ENCODE measurements at regions not wholly inside any gene's neighbourhood (a gene's known extent, or its start where the extent isn't known, plus 50 kb on each side); places are given as distances from the start of the nearest gene placed in this dataset.

DNA sequence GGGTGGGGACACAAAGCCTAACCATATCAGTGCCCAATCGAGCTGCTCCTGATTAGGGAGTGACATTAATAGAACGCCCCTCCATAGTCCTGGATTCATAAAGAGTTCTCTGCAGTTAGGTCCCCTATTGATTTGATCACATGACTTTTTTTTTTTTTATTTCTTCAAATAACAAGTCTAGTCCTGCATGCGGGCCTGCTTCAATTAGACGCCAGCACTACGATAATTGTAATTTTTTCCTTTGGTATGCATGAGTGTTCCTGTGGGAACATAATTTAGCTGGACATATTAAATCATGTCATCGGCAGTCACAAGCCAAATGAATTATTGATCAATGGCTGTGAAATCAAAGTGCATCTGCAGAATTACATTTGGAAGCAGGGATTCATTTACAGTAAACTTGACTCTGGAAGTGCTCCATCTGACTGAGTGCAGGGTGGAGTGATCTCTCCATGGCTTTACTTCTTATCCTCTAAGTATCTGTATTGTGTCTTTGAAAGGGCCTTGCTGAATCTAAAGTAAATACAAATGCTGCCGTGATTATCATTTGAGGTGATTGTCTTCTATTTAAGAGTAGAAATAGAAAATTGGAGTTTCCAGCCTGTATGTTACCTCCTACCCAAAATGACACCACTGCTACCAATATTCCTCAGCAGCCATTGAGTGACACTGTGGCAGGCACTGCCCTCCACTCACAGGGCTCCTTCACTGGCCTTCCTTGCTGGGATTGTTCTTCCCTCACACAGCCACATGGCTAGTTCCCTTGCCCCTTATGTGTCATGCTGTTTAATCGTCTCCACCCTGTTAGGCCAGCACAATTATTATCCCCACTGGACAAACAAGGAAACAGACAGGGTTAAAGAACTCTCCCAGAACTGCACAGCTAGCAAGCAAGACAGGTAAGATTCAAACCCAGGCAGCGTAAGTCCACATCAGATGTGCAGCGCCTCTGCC, 337.4 kb upstream of the ID2 start:
- H3K4ac ChIP-seq (ENCODE audit: low read depth, low read length) = no peak overlapping the region
- H2AFZ ChIP-seq (ENCODE audit: low read length) = no peak overlapping the region
- no peak overlapping the region for H3K9ac ChIP-seq (ENCODE audit: extremely low read depth, insufficient read length, low read length)
- H4K91ac ChIP-seq (ENCODE audit: insufficient read length, low read depth, low read length) = no peak overlapping the region
- H3K23ac ChIP-seq (ENCODE audit: insufficient read length, low read depth, low read length) = no peak overlapping the region
- Mint-ChIP-seq H3K36me3 (ENCODE audit: insufficient read depth in 1 of 3, low read depth in 3 of 3) (peaks cover 0 to 4% (median 0%) of the 10 kb centered on the region in 3 experiments; a peak in 1 of 7 replicates), H3K4me1 (no peaks in the 10 kb centered on the region; a peak in 1 of 4 replicates), H3K9me3 (no peaks in the 10 kb centered on the region; a peak in 1 of 5 replicates), H3K27me3 (ENCODE audit: low read depth) (no peaks in the 10 kb centered on the region), H3K4me3 (no peak overlapping the region), H3K27ac (no peak overlapping the region)
- H3K18ac ChIP-seq (ENCODE audit: insufficient read length, low read depth, low read length) = no peak overlapping the region
- H2BK120ac ChIP-seq (ENCODE audit: low read depth, low read length, poor library complexity, severe bottlenecking) = no peak overlapping the region
- no peaks in the 10 kb centered on the region for H4K20me1 ChIP-seq (ENCODE audit: control insufficient read depth, insufficient read depth, insufficient read length)
- H3K79me1 ChIP-seq (ENCODE audit: insufficient read depth, low read depth, low read length, poor library complexity, severe bottlenecking) = no peaks in the 10 kb centered on the region
- DNase-seq = no peak
- H3K56ac ChIP-seq (ENCODE audit: insufficient read length, low read depth, low read length) = no peak overlapping the region
- no peak overlapping the region for H4K8ac ChIP-seq (replicated peaks; ENCODE audit: insufficient read length, low read depth, low read length)
- H2BK15ac ChIP-seq (ENCODE audit: low read depth, low read length) = no peak overlapping the region
- no peaks in the 10 kb centered on the region for H3K79me2 ChIP-seq (ENCODE audit: insufficient read depth, low read length)
- H4K5ac ChIP-seq (ENCODE audit: insufficient read length, low read depth, low read length) = no peak overlapping the region
- TF ChIP-seq, protein P1, sequence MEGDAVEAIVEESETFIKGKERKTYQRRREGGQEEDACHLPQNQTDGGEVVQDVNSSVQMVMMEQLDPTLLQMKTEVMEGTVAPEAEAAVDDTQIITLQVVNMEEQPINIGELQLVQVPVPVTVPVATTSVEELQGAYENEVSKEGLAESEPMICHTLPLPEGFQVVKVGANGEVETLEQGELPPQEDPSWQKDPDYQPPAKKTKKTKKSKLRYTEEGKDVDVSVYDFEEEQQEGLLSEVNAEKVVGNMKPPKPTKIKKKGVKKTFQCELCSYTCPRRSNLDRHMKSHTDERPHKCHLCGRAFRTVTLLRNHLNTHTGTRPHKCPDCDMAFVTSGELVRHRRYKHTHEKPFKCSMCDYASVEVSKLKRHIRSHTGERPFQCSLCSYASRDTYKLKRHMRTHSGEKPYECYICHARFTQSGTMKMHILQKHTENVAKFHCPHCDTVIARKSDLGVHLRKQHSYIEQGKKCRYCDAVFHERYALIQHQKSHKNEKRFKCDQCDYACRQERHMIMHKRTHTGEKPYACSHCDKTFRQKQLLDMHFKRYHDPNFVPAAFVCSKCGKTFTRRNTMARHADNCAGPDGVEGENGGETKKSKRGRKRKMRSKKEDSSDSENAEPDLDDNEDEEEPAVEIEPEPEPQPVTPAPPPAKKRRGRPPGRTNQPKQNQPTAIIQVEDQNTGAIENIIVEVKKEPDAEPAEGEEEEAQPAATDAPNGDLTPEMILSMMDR (conservative IDR thresholded peaks at IDR 0.05) = no peak
- H3K9me3 ChIP-seq (ENCODE audit: control insufficient read depth, low read depth, low read length) = no peaks in the 10 kb centered on the region
- H3K27ac ChIP-seq (ENCODE audit: insufficient read length, low read depth, low read length) = no peak overlapping the region
- no peaks in the 10 kb centered on the region for H3K27me3 ChIP-seq (ENCODE audit: insufficient read depth, low read length)
- no peak overlapping the region for H2AK5ac ChIP-seq (ENCODE audit: insufficient read length, low read length)
- no peaks in the 10 kb centered on the region for H3K4me1 ChIP-seq (ENCODE audit: insufficient read depth, low read length)
- no CpG with 5 or more reads among the region's 10 CpGs for WGBS (ENCODE audit: extremely low coverage, insufficient read length, low lambda C conversion rate)
- no peak overlapping the region for H2BK20ac ChIP-seq (ENCODE audit: low read depth, low read length, poor library complexity, severe bottlenecking)
- H2BK5ac ChIP-seq (ENCODE audit: insufficient read length, low read length) = no peak overlapping the region
- no peaks in the 10 kb centered on the region for H3K23me2 ChIP-seq (ENCODE audit: insufficient read length, low read depth, low read length, poor library complexity, severe bottlenecking)
- no peak overlapping the region for H2BK12ac ChIP-seq (ENCODE audit: insufficient read length, low read depth, low read length)
- H3T11ph ChIP-seq (ENCODE audit: low read length) = no peak overlapping the region
- H3K14ac ChIP-seq (ENCODE audit: insufficient read depth, low read length) = no peak overlapping the region
- no peak overlapping the region for H3K4me2 ChIP-seq (ENCODE audit: insufficient read depth, insufficient read length, low read length)

All from H9 (cell line).